PC-3 (cell line): ENCODE measurements at regions not wholly inside any gene's neighbourhood (a gene's known extent, or its start where the extent isn't known, plus 50 kb on each side); places are given as distances from the start of the nearest gene placed in this dataset.

Experiments used
- ATAC-seq: fragments of 200-7000 bp; cut with Tn5 transposase; 2 replicates; pipeline ENCODE4 v1.9.1; 2020; ENCODE audit warnings: mild to moderate bottlenecking, moderate library complexity
- BruUV-seq: library from RNA; stranded (reverse); fragments of 400-500 nt; replicated peaks from 2 replicates; lab custom pipeline; 2021; lab: Mats Ljungman, UMichigan
- CTCF ChIA-PET: fragments of 300-600 bp; sonication (Branson Sonifier 250); formaldehyde crosslinking; loops from one replicate; lab custom pipeline; 2022; ENCODE audit warnings: antibody characterized with exemption; lab: Charles Lee
- POLR2A ChIA-PET: fragments of 300-600 bp; sonication (Branson Sonifier 250); formaldehyde crosslinking; loops from one replicate; lab custom pipeline; 2022; ENCODE audit warnings: antibody characterized with exemption; ENCODE audit not compliant: unreplicated experiment; lab: Charles Lee
- DNase-seq: peaks from one replicate; pipeline ENCODE4 v3.0.0-alpha.2; 2015
- H2AFZ ChIP-seq: fragments of 300-600 bp; sonication (generic); 2 replicates; pipeline ENCODE4 v1.6.0; 2016; ENCODE audit warnings: antibody characterized with exemption, low read length
- H3F3A ChIP-seq: fragments of 300-600 bp; sonication (generic); one replicate; pipeline ENCODE4 v1.6.0; 2017; ENCODE audit warnings: antibody characterized with exemption, low read length, control low read depth, mild to moderate bottlenecking; ENCODE audit not compliant: unreplicated experiment
- H3K27ac ChIP-seq: fragments of 300-600 bp; sonication (generic); 2 replicates; pipeline ENCODE4 v1.5.1; 2016; ENCODE audit warnings: mild to moderate bottlenecking, low read length
- H3K27me3 ChIP-seq: fragments of 300-600 bp; sonication (generic); 2 replicates; pipeline ENCODE4 v1.6.1; 2016; ENCODE audit warnings: low read length, mixed read lengths
- H3K36me3 ChIP-seq: fragments of 300-600 bp; sonication (generic); 2 replicates; pipeline ENCODE4 v1.6.1; 2016; ENCODE audit warnings: low read depth, mixed run types, low read length, mixed read lengths
- H3K4me1 ChIP-seq: fragments of 300-600 bp; sonication (generic); 2 replicates; pipeline ENCODE4 v1.5.1; 2016; ENCODE audit warnings: low read length; ENCODE audit not compliant: insufficient read depth
- H3K4me2 ChIP-seq: fragments of 300-600 bp; sonication (generic); 2 replicates; pipeline ENCODE4 v1.6.0; 2016; ENCODE audit warnings: low read length
- H3K4me3 ChIP-seq: fragments of 300-600 bp; sonication (generic); 2 replicates; pipeline ENCODE4 v1.5.1; 2016; ENCODE audit warnings: mild to moderate bottlenecking, low read length, mixed read lengths
- H3K79me2 ChIP-seq: fragments of 300-600 bp; sonication (generic); 2 replicates; pipeline ENCODE4 v1.6.1; 2017; ENCODE audit warnings: low read length, mixed read lengths
- H3K9ac ChIP-seq: fragments of 300-600 bp; sonication (generic); 2 replicates; pipeline ENCODE4 v1.6.0; 2016; ENCODE audit warnings: mild to moderate bottlenecking, low read length
- H3K9me2 ChIP-seq: fragments of 300-600 bp; sonication (generic); replicated peaks from 2 replicates; pipeline ENCODE4 v1.6.1; 2016; ENCODE audit warnings: mixed run types, low read length, mixed read lengths
- H3K9me3 ChIP-seq: fragments of 300-600 bp; sonication (generic); 2 replicates; pipeline ENCODE4 v1.6.1; 2016; ENCODE audit warnings: low read length, mixed read lengths
- H4K20me1 ChIP-seq: fragments of 300-600 bp; sonication (generic); 2 replicates; pipeline ENCODE4 v1.6.1; 2016; ENCODE audit warnings: low read length, mixed read lengths
- CTCF ChIP-seq: fragments of 300-600 bp; sonication (generic); conservative IDR thresholded peaks from 2 replicates; pipeline ENCODE4 v1.5.1; 2017; ENCODE audit warnings: antibody characterized with exemption, low read depth, mild to moderate bottlenecking, low read length
- EZH2 ChIP-seq: fragments of 300-600 bp; sonication (generic); IDR thresholded peaks from one replicate; pipeline ENCODE4 v1.6.1; 2017; ENCODE audit warnings: antibody characterized with exemption, mild to moderate bottlenecking, low read length; ENCODE audit not compliant: unreplicated experiment
- EZH2phosphoT487 ChIP-seq: fragments of 300-600 bp; sonication (generic); IDR thresholded peaks from 2 replicates; pipeline ENCODE4 v1.6.1; 2018; ENCODE audit warnings: mild to moderate bottlenecking, antibody characterized with exemption, low read length, borderline replicate concordance
- intact Hi-C: fragments of 100-400 bp; cut with micrococcal nuclease; formaldehyde crosslinking; loops from 2 replicates; pipeline ENCODE4 v1.9.0; 2023

GRCh38 chr1:216805233-216805632 is 82.0 kb upstream of the ESRRG start:
- H3K79me2 ChIP-seq = no peaks in the 10 kb centered on the region
- POLR2A ChIA-PET = no interaction called here
- no peaks in the 10 kb centered on the region for H3K9me2 ChIP-seq
- no peak overlapping the region for H3K9ac ChIP-seq
- intact Hi-C loops = no loop called here
- DNase-seq (no peak), ATAC-seq (no peak)
- BruUV-seq = no TSS peak
- TF ChIP-seq EZH2 (no peak), CTCF (no peak), EZH2phosphoT487 (no peak)
- H3K27ac ChIP-seq = no peak overlapping the region
- H3K4me3 ChIP-seq = no peak overlapping the region
- no peaks in the 10 kb centered on the region for H4K20me1 ChIP-seq
- 0 out of 2 replicates have a peak, but pooled peaks cover 18% of the 10 kb centered on the region for H3K27me3 ChIP-seq
- H3K36me3 ChIP-seq = no peaks in the 10 kb centered on the region
- H3K4me1 ChIP-seq = no peaks in the 10 kb centered on the region
- no peaks in the 10 kb centered on the region for H3F3A ChIP-seq
- no peak overlapping the region for H3K4me2 ChIP-seq
- no peaks in the 10 kb centered on the region for H3K9me3 ChIP-seq
- H2AFZ ChIP-seq = no peak overlapping the region
- CTCF ChIA-PET = no interaction called here

- Histone ChIP-seq H3K27ac (no peak overlapping the region), H3K36me3 (no peaks in the 10 kb centered on the region), H2AFZ (no peak overlapping the region), H3K27me3 (0 out of 2 replicates have a peak, but pooled peaks cover 18% of the 10 kb centered on the region), H4K20me1 (no peaks in the 10 kb centered on the region), H3K4me3 (no peak overlapping the region), H3K9ac (no peak overlapping the region), H3K4me2 (no peak overlapping the region), H3K79me2 (no peaks in the 10 kb centered on the region), H3K9me3 (no peaks in the 10 kb centered on the region), H3K9me2 (no peaks in the 10 kb centered on the region), H3K4me1 (no peaks in the 10 kb centered on the region), H3F3A (no peaks in the 10 kb centered on the region)
- ChIA-PET POLR2A (no interaction called here), CTCF (no interaction called here)
- intact Hi-C loops = no loop called here
- no peak for DNase-seq
- ATAC-seq = no peak
- TF ChIP-seq CTCF (no peak), EZH2 (no peak), EZH2phosphoT487 (no peak)
- no TSS peak for BruUV-seq
Observed at GRCh38 chr1:216804111-216804510, 80.9 kb upstream of the ESRRG start.

- DNase-seq = no peak
- no peak for ATAC-seq
- CTCF ChIA-PET = no interaction called here
Observed at GRCh38 chr1:216794586-216794985, 71.4 kb upstream of the ESRRG start.

More at GRCh38 chr1:216794586-216794985, 71.4 kb upstream of the ESRRG start:
- Histone ChIP-seq H3K4me3 (no peak overlapping the region), H3K27me3 (no peaks in the 10 kb centered on the region), H3K9me3 (no peaks in the 10 kb centered on the region), H3F3A (no peaks in the 10 kb centered on the region), H3K9ac (no peak overlapping the region), H4K20me1 (no peaks in the 10 kb centered on the region), H3K9me2 (no peaks in the 10 kb centered on the region), H3K36me3 (no peaks in the 10 kb centered on the region), H3K27ac (no peak overlapping the region), H3K79me2 (no peaks in the 10 kb centered on the region), H3K4me2 (no peak overlapping the region), H2AFZ (no peak overlapping the region), H3K4me1 (no peaks in the 10 kb centered on the region)
- POLR2A ChIA-PET = no interaction called here
- BruUV-seq = no TSS peak
- TF ChIP-seq CTCF (no peak), EZH2 (no peak), EZH2phosphoT487 (no peak)
- intact Hi-C loops = no loop called here
